Suprapubic skin (tissue), 4 donors: ENCODE measurements at regions not wholly inside any gene's neighbourhood (a gene's known extent, or its start where the extent isn't known, plus 50 kb on each side); places are given as distances from the start of the nearest gene placed in this dataset.

Source experiments
- DNase-seq, 2 donors: peaks; one replicate each; pipeline ENCODE4 v3.0.0-alpha.2; 2019; ENCODE audit warnings: low spot score in 2 of 2
- H3K27ac ChIP-seq: fragments of 200-600 bp; sonication (generic); one replicate; pipeline ENCODE4 v1.5.1; 2019
- H3K27me3 ChIP-seq: fragments of 200-600 bp; sonication (generic); one replicate; pipeline ENCODE4 v1.5.1; 2019
- H3K36me3 ChIP-seq: fragments of 200-600 bp; sonication (generic); one replicate; pipeline ENCODE4 v1.5.1; 2019
- H3K4me1 ChIP-seq: fragments of 200-600 bp; sonication (generic); one replicate; pipeline ENCODE4 v1.5.1; 2019
- H3K4me3 ChIP-seq: fragments of 200-600 bp; sonication (generic); one replicate; pipeline ENCODE4 v1.5.1; 2019; ENCODE audit warnings: mild to moderate bottlenecking
- H3K9me3 ChIP-seq: fragments of 200-600 bp; sonication (generic); one replicate; pipeline ENCODE4 v1.5.1; 2019
- EP300 ChIP-seq: sonication (generic); formaldehyde crosslinking; IDR thresholded peaks from one replicate; pipeline ENCODE4 v1.6.1; 2017; ENCODE audit warnings: antibody characterized with exemption
- POLR2A ChIP-seq, 2 donors: fragments of 450-650 bp; IDR thresholded peaks; one replicate each; pipeline ENCODE4 v1.6.1; 2017; ENCODE audit warnings: antibody characterized with exemption in 2 of 2, mild to moderate bottlenecking in 2 of 2, moderate library complexity in 2 of 2
- POLR2AphosphoS5 ChIP-seq, 3 donors: sonication (generic); formaldehyde crosslinking; IDR thresholded peaks; one replicate each; pipeline ENCODE4 v1.6.1; 2017; ENCODE audit warnings: antibody characterized with exemption in 3 of 3
- WGBS: methylation state at CpG from one replicate; pipeline ENCODE4 v1.1.5; 2018; 5-methylcytosine and 5-hydroxymethylcytosine counted together
- TF ChIP-seq, protein P1 (sequence below), 2 donors: fragments of 200-600 bp in 1 of 2; fragments of 450-650 bp in 1 of 2; sonication (generic) in 1 of 2; IDR thresholded peaks; one replicate each; pipeline ENCODE4 v1.5.1; 2016 to 2019; ENCODE audit warnings: antibody characterized with exemption in 2 of 2, mild to moderate bottlenecking in 1 of 2, moderate library complexity in 1 of 2

DNA sequence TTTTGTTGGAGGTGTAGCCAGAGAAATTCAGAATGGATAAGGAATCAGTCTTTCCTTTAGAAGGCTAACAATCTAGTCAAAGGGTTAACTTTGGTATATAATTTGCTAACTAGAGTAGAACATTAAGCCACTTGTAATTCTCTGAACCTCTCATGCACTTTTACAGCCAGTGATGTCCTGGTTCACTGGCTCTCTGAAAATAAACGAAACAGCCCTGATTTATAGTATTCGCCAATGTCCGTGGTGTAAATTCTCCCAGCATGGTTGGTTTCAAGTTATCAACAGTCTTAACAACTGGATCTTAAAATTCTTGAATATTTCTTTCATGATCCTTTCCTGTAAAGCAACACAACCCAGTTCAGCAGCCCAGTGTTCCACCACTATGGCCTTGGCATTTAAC is 500.4 kb upstream of the CDIN1 start:
- no peak for DNase-seq
- 64% methylated on average over 3 of the region's 3 CpGs for WGBS
- H3K36me3 ChIP-seq: no peaks in the 10 kb centered on the region

DNA sequence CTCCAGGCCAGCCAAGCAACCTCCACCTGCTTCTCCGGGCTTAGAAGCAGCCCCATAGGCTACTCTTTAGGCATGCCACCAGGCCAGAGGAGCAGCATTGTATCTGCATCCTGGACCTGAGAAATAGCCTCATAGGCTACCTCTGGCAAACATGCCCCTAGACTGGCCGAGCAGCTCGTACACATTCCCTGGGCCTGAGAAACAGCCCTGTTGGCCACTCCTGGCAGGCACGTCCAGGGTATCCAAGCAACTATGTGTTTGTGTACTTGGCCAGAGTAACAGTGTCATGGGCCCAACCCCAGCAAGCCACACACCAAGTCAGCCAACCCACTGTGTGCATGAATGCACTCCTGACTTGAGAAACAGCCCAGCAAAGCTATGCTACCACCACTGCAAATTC is 498.7 kb upstream of the CDIN1 start:
- Histone ChIP-seq H3K4me3 (no peak overlapping the region), H3K27me3 (no peaks in the 10 kb centered on the region), H3K4me1 (no peaks in the 10 kb centered on the region), H3K36me3 (no peaks in the 10 kb centered on the region), H3K9me3 (peaks cover 7% of the 10 kb centered on the region), H3K27ac (no peak overlapping the region)
- no peak for DNase-seq
- TF ChIP-seq, protein P1, sequence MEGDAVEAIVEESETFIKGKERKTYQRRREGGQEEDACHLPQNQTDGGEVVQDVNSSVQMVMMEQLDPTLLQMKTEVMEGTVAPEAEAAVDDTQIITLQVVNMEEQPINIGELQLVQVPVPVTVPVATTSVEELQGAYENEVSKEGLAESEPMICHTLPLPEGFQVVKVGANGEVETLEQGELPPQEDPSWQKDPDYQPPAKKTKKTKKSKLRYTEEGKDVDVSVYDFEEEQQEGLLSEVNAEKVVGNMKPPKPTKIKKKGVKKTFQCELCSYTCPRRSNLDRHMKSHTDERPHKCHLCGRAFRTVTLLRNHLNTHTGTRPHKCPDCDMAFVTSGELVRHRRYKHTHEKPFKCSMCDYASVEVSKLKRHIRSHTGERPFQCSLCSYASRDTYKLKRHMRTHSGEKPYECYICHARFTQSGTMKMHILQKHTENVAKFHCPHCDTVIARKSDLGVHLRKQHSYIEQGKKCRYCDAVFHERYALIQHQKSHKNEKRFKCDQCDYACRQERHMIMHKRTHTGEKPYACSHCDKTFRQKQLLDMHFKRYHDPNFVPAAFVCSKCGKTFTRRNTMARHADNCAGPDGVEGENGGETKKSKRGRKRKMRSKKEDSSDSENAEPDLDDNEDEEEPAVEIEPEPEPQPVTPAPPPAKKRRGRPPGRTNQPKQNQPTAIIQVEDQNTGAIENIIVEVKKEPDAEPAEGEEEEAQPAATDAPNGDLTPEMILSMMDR (IDR thresholded peaks at IDR 0.05): no peak
- TF ChIP-seq EP300: no peak
- TF ChIP-seq POLR2A (IDR thresholded peaks at IDR 0.05): no peak
- TF ChIP-seq POLR2AphosphoS5 (IDR thresholded peaks at IDR 0.05): no peak
- 47% methylated on average over 4 of the region's 4 CpGs for WGBS

More for the DNA sequence above, 500.4 kb upstream of the CDIN1 start:
- H3K4me1 ChIP-seq: no peaks in the 10 kb centered on the region
- peaks cover 7% of the 10 kb centered on the region for H3K9me3 ChIP-seq
- TF ChIP-seq POLR2AphosphoS5 (IDR thresholded peaks at IDR 0.05): no peak
- TF ChIP-seq POLR2A (IDR thresholded peaks at IDR 0.05): no peak
- no peak overlapping the region for H3K4me3 ChIP-seq
- no peaks in the 10 kb centered on the region for H3K27me3 ChIP-seq
- H3K27ac ChIP-seq: no peak overlapping the region

DNA sequence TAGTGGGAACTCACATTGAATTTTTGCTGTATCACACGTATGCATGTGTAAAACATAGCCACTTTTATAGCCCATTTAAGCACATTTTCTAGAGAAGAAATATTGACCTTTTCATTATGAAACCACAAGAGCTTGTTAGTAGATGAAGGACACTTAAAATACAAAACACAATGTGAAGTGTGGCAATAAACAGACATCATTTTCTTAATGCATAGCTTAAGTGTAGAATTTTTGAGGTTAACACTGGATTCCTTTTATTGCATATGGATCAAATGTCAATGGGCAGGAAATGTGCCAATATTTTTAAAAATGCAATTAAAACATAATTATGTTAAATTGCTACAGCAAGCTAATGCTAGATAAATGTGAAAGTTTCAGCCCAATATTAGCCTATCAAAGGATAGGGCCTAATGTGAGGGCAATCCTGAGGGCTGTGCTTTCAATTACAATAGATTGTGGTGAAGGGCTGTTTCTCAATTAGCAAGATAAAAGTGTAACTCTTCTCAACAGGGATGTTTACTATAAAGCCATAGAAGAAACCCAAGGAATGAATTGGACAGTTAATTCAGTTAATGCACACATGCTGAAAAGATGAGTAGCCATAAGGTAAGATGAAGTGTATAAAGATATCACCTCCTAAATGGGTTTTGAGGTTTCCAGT is 489.0 kb upstream of the CDIN1 start:
- 79% methylated on average over 1 of the region's 1 CpG for WGBS
- no peak overlapping the region for H3K27ac ChIP-seq
- DNase-seq: no peak
- no peak overlapping the region for H3K4me3 ChIP-seq
- H3K4me1 ChIP-seq: no peaks in the 10 kb centered on the region
- no peak for TF ChIP-seq POLR2A (IDR thresholded peaks at IDR 0.05)
- TF ChIP-seq POLR2AphosphoS5 (IDR thresholded peaks at IDR 0.05): no peak
- TF ChIP-seq EP300: no peak
- TF ChIP-seq, protein P1 (IDR thresholded peaks at IDR 0.05): no peak
- no peaks in the 10 kb centered on the region for H3K27me3 ChIP-seq
- peaks cover 2% of the 10 kb centered on the region for H3K9me3 ChIP-seq
- H3K36me3 ChIP-seq: no peaks in the 10 kb centered on the region

DNA sequence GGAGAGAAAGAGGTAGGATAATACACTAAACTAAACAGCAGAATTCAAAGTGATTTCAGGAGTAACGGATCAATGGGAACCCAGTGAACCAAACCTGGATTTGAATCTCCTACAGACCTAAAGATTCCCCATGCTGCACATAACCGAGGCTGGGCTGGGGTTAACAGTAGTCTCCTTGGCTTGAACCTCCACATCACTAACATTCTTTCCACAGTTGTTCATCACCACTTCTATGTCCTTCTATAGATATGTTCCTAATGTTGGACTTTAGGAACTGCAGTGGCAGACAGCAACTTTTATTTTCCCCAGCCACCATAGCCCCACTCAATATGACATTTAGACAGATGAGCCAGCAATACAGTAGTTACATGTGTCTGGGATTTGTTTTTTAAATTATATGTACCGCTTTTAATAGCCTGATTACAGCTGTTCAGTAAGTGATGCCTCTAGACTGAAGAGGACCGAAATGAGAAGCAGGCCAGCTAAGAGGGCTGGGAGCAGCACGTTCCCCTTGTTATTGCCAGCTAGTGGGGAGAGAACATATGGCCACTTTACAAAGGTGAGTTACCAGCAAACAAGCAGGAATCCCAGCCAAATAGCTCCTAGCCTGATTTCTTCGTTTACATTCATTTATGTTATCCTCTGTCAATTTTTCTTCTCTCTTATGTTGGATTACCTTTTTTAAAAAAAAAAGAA is 472.6 kb upstream of the CDIN1 start:
- Histone ChIP-seq H3K36me3 (no peaks in the 10 kb centered on the region), H3K27me3 (no peaks in the 10 kb centered on the region), H3K9me3 (no peaks in the 10 kb centered on the region), H3K27ac (no peak overlapping the region), H3K4me3 (no peak overlapping the region), H3K4me1 (peaks cover 7% of the 10 kb centered on the region)
- no peak for TF ChIP-seq POLR2A (IDR thresholded peaks at IDR 0.05)
- TF ChIP-seq POLR2AphosphoS5 (IDR thresholded peaks at IDR 0.05): no peak
- TF ChIP-seq, protein P1 (IDR thresholded peaks at IDR 0.05): no peak
- TF ChIP-seq EP300: no peak
- no peak for DNase-seq
- 51% methylated on average over 6 of the region's 6 CpGs for WGBS

DNA sequence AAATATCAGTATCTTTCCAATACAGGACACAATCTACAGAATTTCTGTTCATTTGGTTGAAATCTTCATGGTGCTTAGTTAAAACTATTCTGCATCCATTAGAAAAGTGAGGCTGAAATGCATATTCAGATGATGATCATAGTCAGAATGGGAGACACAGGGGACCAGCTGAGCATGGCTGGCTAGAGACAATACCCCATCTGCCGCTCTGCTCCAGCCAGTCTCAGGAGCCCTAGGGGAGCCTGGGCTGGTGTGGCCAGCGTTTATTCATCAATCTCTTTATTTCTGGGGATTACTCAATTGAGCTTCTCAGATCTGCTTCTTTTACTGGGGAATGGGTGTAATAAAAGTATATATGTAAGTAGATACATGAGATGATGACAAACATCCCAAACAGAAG is 470.9 kb upstream of the CDIN1 start:
- H3K4me3 ChIP-seq: no peak overlapping the region
- H3K4me1 ChIP-seq: peaks cover 7% of the 10 kb centered on the region
- H3K27me3 ChIP-seq: no peaks in the 10 kb centered on the region
- H3K9me3 ChIP-seq: no peaks in the 10 kb centered on the region
- no peak for DNase-seq
- H3K36me3 ChIP-seq: no peaks in the 10 kb centered on the region
- no peak overlapping the region for H3K27ac ChIP-seq
- TF ChIP-seq, protein P1 (IDR thresholded peaks at IDR 0.05): no peak
- TF ChIP-seq EP300 (no peak), POLR2A (IDR thresholded peaks at IDR 0.05) (no peak), POLR2AphosphoS5 (IDR thresholded peaks at IDR 0.05) (no peak)
- 69% methylated on average over 2 of the region's 2 CpGs for WGBS
